ENCODE measurements at regions not wholly inside any gene's neighbourhood (a gene's known extent, or its start where the extent isn't known, plus 50 kb on each side); places are given as distances from the start of the nearest gene placed in this dataset.

DNA sequence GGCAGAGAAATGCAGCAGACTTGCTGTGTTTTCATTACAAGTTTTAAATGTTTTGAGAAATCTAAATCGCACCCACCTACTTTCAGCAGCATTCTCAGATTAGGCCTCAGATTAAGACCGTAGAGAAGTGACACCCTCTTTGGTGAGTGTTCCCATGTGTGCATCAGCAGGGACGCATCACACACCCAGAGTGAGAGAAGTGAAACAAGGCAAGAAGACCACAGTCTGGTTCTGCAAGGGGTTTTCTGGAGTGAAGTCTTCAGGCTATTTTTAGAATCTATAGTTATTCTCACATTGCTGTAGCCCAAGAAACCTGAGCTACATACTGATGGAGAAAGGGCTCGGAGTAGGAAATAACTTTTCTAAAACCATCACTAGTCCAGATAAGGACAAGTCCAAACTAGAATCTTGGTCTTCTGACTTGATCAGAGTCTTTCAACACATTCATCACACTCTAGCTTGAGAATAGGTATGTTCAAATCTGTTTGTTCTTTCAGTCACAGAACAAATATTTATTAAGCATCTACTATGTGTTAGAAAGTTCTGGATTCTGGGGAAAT is 1216.6 kb upstream of the PIK3C3 start:
- no peak for DNase-seq

DNA sequence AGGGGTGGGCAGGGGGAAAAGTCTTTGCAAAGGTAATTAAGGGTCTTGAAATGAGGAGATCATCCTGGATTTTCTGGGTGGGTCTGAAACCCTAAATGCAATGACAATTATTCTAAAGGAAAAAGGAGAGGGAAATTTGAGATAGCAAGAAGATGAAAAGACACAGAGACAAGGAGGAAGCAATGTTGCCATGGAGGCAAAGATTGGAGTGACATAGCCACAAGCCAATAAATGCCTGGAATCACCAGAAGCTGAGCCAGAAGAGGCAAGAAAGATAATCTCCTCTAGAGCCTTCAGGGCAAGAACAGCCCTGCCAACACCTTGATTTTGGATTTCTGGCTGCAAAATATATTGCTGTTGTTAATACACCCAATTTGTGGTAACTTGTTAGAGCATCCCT is 1246.3 kb upstream of the PIK3C3 start:
- DNase-seq = no peak

DNA sequence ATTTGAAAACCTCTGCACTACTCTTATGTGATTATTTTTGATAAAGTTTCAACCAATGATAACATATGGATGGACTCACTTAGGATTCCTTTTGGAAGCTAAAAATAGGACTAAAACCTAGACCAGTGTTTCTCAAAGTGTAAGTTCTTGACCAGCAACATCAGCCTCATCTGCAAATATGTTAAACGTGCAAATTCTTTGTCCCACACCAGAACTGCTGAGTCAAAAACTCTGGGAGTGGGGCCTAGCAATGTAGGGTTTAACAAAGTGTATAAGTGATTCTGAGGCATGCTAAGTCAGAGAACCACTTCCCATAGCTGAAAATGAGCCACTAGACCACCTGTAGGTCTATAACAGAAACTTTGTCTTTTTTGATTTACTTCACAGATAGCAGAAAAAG is 1247.2 kb upstream of the PIK3C3 start:
- DNase-seq = no peak

DNA sequence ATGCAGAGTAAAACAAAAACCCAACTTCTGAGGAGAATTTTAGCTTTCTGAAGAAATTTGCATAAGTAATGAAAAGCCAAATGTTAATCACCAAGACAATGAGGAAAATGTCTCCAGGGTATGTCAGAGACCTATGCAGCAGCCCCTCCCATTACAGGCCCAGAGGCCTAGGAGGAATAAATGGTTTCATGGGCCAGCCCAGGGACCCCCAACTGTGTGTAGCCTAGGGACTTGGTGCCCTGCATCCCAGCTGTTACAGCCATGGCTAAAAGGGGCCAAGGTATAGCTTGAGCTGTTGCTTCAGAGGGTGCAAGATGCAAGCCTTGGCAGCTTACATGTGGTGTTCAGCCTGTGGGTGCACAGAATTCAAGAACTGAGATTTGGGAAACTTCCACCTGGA is 1256.9 kb upstream of the PIK3C3 start:
- no peak for DNase-seq

DNA sequence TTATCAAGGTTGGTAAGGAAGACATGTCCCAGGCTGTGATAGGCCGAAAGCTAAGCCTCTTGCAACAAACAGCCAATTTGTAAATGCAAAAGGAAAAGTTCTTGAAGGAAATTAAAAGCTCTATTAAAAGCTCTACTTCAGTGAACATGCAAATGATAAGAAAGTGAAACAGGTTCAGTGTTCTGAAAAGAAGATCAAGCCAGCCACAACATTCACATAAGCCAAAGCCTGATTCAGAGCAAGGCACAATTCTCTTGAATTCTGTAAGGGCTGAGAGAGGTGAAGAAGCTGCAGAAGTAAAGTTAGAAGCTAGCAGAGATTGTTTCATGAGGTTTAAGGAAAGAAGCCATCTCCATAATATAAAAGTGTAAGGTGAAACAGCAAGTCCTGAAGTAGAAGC is 1259.5 kb upstream of the PIK3C3 start:
- no peak for DNase-seq

DNA sequence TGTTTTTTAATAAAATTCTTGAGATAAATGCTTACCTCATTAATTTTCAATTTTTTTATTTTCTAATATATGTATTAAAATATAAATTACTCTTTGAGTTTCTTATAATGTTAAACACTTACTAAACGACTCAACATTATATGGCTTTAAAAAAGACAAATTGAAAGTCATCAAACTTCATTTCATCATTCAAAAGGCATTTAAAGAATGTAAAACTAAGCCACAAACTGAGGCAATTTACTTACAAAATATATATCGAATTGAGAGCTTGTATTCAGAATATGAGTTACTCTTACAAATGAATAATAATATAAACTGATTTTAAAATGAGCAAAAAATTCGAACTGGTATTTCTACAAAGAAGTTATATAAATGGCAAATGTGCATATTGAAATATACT is 1262.2 kb upstream of the PIK3C3 start:
- no peak for DNase-seq

DNA sequence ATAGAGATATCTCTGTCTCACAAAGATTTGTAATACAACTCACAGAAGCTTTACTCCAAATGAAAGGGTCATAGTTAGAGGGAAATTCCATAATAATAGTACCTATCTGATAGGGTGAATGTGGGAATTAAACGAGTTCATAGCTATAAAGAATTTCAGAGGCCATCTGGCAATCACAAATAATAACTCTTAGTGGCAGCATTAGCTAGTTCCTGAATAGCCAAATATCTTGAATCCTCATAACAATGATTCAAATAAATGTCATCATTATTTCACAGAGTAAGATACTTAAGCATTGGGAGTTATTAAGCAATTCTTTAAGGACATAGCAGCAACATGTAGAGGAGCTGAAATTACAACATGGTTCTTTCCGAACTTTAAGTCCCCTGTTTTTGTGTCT is 1265.0 kb upstream of the PIK3C3 start:
- DNase-seq = no peak

DNA sequence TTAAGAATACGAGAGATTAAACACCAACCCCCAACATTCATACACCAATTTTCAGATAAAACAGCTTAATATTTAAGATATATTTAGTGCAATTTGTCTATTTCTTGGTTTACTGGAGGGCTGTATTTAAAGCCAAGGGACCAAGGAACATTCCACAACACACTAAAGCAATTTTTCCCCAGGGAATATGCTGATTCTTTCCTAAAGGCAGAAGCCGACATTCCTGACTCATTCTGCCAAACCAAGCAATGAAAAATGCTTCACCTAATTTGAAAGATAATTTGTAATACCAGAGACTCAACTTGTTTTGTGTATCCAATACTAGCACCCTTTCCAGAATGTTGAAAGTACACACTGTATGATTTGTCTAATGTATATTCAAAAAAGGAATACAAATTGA is 1267.6 kb upstream of the PIK3C3 start:
- DNase-seq = no peak

DNA sequence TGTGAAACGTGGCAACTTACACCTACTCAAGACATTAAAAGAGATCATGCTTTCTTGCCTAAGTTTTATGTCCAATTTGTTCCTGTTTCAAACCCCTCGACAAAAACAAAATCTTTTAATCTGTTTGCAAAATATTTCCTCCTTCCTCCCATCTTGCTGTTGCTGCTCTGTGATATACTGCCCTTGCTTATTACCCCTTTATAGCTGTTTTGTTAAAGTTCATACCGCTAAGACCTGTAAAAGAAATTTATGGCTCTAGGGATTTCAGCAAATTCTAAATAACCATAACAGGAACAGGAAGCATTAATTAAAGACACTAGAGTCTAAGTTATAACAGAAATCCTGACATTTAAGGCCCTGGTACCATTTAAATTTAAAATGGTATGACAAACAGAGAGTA is 1268.2 kb upstream of the PIK3C3 start:
- DNase-seq = no peak

DNA sequence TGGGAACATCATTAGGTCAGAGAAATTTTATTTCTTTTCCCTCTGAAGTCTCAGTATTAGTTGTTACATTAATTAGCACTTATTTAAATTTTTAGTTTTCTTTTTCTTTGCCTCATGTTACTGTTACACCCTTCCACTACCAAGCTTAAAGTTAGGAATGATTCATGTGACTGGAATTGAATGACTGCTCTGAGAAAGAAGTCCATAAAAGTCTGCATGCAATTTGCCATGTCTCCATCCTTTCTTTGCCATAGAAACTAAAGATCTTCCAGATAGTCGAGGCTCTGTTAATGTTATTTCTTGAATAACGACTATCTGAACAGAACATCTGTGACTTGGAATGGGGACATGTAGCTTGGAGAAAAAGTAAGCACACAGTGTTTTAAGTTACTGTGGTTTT is 1269.8 kb upstream of the PIK3C3 start:
- no peak for DNase-seq

DNA sequence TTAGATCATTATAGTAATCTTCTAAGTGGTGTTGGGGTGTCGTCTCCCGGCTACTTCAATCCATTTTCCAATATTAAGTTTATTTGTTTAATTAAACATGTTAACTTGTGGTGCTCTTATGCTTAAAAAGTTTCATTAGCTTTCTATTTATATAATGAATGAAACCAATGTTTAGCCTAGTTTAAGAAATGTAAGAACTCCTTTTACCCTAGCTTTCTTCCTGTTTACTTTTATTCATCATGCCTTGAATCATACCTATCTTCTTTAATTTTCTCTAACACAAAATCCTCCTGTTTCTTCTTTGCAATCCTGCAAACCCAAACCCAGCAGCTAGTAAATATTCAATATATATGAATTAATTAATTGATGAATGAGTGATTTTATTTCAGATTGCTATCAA is 1276.7 kb upstream of the PIK3C3 start:
- DNase-seq = no peak

DNA sequence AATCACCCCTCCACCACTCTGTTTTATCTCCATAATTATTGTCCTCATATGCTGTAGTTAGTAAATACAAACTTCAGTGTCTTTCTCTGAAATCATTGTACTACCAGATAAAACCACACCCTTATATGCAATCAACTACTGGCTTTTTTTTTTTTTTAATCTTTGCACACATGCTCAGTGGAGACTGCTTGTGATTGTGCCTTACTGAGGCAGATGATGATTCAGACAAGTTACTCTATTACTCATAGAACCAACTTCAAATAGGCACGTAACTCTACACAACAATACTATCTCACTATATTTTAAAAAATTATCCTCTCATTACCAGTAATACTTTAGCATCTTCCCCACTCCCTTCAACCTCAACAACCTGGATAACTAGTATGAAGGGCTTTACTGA is 1278.4 kb upstream of the PIK3C3 start:
- no peak for DNase-seq

DNA sequence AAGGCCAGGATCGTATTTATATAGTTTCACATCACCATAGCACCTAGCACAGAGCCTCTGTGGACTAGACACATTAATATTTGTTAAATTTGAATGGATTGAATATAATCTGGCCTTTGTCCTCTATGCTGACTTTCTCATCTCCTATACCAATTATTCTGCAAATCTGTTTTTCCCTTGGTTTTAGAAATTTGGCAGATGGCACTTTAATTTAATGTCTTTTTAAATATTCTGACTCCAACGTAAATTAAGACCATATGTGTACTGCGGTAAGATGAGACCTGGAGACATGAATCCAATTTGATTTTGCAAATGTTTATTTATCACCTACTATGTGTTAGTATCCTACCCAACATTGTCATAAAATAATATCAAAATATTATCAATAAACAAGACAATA is 1281.9 kb upstream of the PIK3C3 start:
- no peak for DNase-seq

DNA sequence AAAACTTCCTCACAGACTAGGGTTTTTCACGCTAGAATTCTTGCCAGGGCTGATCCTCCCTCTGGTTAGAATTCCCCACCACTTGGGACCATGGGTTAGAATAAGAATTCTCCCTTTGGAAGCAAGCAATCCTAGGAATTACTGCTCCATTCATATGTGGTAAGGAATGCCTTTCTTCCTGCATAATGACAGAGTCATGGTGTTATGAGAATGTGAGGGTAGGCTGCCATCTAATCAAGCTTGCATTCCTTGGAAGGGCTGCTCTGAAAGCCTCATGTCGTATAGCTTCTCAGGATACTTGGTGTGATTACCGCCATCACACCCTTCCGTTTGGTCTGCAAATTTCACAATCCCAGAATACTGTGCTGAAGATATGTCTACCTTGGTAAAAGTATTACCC is 1282.4 kb upstream of the PIK3C3 start:
- no peak for DNase-seq

DNA sequence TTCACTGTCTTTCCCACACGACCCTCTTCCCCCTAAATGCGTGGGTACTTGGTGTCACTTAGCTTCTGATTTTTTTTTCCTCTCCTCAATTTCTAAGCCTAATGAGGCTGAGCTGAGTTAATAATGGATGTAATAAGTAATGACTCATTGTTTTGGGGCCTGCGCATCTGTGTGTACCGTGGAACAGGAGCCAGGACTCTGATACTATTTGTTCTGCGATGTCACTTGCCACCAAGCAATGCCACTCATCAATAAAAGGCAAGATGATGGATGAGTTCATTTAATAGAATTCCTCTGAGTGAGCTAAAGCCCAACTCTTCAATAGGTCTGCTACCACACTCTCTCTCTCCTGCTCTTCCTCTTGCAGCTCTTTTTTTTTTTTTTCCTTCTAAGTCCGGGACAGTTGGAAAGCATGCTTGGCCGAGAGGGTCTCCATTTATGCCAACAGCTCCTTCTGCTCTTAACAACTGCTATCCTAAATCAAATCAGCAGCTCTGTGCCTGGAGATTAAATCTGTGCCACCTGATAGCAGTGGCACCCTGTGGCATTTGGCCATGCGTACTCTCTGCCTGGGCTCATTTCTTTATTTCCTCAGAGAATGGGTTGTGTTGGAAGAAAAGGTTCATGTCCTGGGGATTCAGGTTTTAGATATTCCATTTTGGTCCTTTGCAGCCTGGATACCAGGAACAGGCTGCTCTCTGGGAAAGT is 1284.2 kb upstream of the PIK3C3 start:
- DNase-seq = no peak

DNA sequence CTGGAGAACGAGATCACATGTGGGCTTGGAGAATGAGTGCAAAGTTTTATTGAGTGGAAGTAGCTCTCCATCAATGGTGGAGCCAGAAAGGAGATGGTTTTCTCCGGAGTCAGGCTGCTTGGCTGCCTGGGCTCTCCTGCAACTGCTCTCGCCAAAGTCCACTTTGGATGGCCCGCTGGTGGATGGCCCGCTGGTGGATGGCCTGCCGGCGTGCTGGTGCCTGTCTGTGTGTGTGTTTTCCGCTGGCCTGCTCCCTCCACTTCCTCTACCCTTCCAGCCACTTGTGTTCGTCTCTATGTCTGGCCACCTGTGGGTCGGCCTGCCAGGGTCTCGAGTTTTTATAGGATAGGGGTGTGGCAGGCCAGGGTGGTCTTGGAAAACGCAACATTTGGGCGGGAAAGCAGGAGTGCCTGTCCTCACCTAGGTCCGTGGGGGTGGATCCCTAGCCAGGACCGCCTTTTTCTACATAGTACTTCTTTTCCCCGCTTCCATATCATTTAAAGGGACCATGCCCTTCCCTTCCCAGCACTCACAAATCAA is 1292.1 kb upstream of the PIK3C3 start:
- no peak for DNase-seq

DNA sequence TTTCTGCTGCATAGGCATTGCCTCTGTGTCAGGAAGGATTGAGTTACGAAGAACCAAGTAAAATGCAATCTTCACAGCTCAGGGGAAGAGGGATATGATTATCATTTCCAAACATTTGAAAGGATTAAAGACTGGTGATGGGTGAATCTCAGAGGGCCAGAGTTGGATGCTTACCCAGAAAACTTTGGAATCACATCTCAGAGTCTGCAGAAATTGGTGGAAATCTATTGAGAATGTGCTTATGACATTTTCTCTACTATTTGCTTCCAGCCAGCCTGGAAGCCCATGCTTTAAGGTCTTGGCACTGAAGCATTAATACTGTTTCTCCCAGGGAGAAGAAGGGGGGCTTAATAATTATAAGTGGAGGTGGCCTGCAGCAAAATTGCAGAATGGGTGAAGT is 1301.4 kb upstream of the PIK3C3 start:
- DNase-seq = peak; percentile 40

DNA sequence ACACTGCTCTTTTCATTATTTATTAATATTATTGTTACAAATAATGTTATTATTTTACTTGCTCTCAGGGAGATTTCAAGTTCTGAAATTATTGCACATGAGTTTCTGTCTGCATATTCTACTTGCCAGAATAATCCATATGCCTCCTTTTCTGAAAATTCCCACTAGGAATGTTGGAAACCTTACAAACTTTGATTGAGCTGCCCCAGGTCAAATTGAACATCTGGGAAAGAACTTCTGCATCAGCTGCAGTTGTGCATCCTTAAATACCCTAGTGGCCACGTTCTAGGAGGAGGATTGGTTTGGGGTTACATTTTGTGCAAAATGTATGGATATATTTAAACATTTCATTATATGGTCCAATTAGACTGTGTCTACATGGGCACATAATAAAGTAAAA is 1302.7 kb upstream of the PIK3C3 start:
- DNase-seq = no peak

DNA sequence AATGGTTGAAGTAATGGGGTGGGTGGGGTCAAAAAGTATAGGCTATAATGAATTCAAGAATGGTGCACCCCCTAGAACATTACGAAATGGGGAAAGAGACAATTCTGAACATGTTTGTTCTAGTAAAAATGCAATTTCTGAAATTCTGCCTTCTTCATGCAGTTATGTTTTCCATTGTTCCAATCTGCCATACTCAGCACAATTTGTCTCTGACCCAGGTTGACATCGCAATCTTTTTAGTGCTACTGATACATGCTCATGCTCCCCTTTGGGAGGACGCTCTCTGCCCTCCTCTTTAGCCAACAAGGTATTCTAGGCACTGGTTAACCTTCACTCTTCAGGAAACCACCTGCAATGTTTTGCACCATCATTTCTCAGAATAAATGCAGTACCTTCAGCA is 1303.9 kb upstream of the PIK3C3 start:
- DNase-seq = no peak

DNA sequence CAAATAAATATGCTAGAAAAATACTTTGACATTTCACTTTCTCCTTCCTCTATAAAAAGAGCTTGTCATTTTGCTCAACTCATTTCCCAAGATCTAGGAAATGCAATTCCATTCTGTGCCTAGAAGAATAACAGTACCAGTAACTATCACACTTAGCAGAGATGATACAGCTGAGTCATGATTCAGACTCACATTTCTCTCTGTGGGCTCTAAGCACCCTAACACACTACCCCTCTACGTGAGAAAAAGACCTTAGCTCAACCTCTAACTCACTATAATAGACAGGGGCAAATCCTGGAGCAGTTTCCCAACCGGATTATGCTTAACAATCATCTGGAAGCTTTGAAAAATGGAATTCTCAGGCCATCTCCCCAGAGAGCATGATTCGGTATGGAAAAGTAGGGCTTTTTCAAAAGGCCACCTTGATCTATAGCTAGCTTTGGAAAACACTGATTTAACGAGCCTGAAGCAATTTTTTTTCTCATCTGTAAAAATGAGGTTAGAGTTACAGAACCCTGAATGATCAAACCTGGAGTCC is 1312.3 kb upstream of the PIK3C3 start:
- DNase-seq = no peak

DNA sequence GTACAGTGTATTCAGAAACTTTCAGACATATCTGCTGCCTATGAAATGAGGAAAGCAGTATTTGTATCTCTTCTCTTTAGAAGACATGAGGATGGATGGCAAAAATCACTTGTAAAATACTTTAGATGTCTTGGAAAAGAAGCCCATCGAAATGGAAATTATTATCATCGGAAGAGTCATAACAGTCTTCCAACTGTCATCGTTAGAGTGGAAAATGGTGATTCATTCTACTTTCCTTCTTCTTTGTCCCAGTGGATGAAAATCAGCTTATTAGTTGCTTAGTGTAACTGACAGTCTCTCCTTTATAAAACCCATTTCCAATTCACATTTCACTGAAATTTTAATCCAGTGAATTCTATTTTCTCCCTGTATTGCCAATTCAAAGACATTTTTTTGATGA is 1323.7 kb upstream of the PIK3C3 start:
- no peak for DNase-seq

DNA sequence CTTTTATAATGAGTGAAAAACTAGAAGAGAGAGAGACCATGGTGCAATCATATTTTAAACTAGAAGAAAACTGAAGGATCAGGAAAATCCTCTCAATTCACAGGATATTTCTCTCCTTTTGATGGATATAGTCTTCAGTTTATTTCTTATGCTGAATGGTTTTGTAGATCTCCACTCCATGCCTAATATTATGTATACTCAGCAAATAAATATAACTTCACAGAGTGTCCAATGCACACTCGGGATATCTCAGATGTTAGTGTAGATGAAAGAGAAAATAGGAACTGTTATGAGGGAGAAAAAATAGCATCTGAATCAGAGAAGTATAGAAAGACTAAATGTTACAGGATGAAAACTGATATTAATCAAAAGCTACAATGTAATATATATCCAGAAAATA is 1324.5 kb upstream of the PIK3C3 start:
- DNase-seq = no peak

DNA sequence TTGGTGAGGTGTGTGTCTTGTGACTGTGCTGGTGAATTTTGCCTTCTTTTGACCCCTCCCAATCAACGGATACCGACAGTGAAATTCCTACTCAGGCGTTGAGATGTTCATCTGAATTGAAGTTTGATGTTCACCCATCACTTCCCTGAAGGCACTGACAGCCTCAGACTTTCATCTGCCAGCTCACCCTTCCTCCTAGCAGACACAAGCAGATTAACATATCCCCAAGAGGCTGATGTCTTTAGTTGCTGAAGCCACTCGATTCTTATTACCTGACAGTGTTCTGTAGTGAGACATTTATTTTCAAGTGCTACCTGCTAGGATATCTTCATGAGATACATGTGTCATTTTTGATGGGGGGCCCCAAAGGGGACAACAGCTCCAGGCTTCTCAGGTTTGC is 1330.1 kb upstream of the PIK3C3 start:
- no peak for DNase-seq

DNA sequence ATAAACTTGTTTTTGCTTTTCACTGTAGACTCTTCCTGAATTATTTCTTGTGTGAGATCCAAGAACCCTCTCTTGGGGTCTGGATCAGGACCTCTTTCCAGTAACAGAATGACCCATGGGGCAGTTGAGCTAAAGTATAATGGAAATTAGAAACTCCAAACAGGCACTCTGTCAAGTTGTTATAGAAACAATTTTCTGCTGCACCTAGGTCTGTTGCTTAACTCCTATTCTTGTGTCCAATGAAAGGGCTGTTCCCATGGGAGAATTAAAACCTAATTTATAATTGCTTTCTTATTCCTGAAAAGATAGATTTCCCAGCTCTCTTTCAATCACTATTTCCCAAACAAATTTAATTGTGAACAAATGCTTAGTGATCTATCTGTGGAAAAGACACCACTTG is 1341.3 kb upstream of the PIK3C3 start:
- DNase-seq = peak; percentile 33

DNA sequence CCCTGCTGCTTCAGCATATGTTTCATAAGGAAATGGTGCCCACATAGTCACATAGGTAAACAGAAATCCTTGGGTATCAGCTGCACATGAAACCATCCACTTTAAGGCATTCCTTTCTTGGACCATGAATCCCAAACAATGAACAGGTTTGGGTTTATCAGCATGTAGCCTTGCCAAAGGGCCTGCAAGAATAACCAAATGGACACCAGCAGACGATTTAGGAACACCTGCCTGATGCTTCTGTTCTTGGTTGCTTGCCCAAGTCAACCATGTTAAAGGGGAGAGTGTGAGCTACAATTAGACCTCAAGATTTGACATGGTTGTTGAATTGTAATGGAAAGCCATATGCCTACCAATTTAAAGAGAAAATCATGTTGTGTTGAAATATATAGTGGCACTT is 1342.7 kb upstream of the PIK3C3 start:
- DNase-seq = no peak

Measured in hindlimb muscle (tissue), 1 donor.